ENCODE measurements at regions not wholly inside any gene's neighbourhood (a gene's known extent, or its start where the extent isn't known, plus 50 kb on each side); places are given as distances from the start of the nearest gene placed in this dataset.

DNA sequence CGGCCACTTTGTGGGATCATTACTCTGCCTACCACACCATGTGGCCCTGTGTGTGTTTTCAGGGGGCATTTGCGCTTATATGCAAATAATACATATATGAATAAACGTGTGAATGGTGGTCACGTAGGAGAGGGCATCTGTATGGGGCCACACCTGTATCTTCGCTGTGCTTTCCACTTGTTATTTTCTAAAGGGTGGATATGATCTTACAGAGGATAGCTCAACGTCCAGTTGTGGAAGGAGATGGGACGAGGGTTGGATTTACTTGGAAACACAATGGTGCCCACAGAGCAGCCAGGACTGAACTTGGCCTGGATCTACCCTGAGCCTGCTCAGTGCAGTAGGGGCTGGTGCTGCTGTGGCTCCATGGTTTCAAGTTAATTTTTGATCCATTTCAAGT is 93.3 kb downstream of the YTHDF1 start:
- no peak for TF ChIP-seq RELA (CRISPR knock-in tag; IDR thresholded peaks at IDR 0.05; ENCODE audit: borderline replicate concordance)
- TF ChIP-seq, protein P1, sequence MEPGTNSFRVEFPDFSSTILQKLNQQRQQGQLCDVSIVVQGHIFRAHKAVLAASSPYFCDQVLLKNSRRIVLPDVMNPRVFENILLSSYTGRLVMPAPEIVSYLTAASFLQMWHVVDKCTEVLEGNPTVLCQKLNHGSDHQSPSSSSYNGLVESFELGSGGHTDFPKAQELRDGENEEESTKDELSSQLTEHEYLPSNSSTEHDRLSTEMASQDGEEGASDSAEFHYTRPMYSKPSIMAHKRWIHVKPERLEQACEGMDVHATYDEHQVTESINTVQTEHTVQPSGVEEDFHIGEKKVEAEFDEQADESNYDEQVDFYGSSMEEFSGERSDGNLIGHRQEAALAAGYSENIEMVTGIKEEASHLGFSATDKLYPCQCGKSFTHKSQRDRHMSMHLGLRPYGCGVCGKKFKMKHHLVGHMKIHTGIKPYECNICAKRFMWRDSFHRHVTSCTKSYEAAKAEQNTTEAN (CRISPR knock-in tag; IDR thresholded peaks at IDR 0.05), result no peak
- Mint-ChIP-seq H3K9me3 (no peaks in the 10 kb centered on the region), H3K27me3 (ENCODE audit: low read depth) (no peaks in the 10 kb centered on the region), H3K4me1 (no peaks in the 10 kb centered on the region), H3K4me3 (no peak overlapping the region), H3K36me3 (no peaks in the 10 kb centered on the region), H3K27ac (no peak overlapping the region)
- ATAC-seq, result no peak
- DNase-seq (ENCODE audit: low spot score), result no peak
- CTCF ChIA-PET, result no interaction called here
- POLR2A ChIA-PET, result no interaction called here

DNA sequence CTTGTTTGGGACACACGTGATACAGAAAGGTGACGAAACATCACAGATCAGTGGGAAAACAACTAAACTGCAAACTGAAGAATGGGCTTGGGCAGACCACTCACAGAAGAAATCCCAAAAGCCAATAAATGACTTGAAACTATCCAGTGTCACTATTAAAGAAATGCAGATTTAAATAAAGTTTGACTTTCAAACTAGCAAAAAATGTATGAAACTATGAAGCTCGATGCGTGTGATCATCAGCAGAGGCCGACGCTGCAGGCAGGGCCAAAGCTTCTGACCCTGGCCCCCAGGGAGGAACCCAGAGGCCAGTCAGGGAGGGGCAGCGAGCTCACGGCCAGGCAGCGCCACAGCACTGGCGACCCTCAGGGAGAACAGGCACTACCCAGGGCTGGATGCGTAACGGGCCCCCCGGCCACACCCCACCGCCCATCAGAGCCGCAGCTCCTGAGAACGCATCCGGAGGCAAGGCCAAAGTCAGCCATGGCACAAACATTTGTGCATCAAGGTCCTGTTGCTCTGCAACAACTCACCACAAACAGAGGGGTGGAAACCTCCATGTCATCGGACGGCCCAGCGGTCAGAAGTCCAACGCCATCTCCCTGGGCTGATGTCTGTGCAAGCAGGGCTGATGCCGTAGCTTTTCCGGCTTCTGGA is 94.1 kb downstream of the YTHDF1 start:
- Mint-ChIP-seq H3K27me3 (ENCODE audit: low read depth) (peaks cover 3% of the 10 kb centered on the region; the same call in 1 of the 2 replicates), H3K27ac (no peak overlapping the region), H3K36me3 (no peaks in the 10 kb centered on the region), H3K4me1 (no peaks in the 10 kb centered on the region), H3K4me3 (no peak overlapping the region), H3K9me3 (no peaks in the 10 kb centered on the region)
- DNase-seq (ENCODE audit: low spot score), result peak; percentile 8
- ChIA-PET POLR2A (no interaction called here), CTCF (no interaction called here)
- ATAC-seq, result no peak
- TF ChIP-seq, protein P2, sequence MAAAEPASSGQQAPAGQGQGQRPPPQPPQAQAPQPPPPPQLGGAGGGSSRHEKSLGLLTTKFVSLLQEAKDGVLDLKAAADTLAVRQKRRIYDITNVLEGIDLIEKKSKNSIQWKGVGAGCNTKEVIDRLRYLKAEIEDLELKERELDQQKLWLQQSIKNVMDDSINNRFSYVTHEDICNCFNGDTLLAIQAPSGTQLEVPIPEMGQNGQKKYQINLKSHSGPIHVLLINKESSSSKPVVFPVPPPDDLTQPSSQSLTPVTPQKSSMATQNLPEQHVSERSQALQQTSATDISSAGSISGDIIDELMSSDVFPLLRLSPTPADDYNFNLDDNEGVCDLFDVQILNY (CRISPR knock-in tag; IDR thresholded peaks at IDR 0.05), result no peak

DNA sequence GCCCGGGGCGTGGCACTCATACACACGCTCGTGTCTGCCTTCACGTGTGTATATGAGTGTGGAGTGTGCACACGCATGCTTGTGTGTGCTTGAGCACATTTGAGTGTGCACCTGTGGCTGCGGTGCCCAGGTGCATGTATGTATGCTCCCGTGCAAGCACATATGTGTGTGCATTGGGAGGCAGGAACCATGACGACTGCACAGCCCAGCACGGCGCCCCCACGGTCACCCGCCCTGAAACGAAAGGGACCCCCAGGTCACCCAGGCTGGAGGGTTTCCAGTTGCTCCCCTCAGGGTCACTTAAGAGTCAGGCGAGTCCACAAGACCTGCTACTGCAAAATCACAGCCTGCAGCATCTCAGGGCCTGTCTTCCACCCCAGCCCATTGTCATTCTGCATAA is 94.7 kb downstream of the YTHDF1 start:
- H3K27me3 Mint-ChIP-seq (ENCODE audit: low read depth), result peaks cover 6% of the 10 kb centered on the region
- ChIA-PET POLR2A (no interaction called here), CTCF (no interaction called here)
- H3K27ac Mint-ChIP-seq, result no peak overlapping the region
- DNase-seq (ENCODE audit: low spot score), result no peak
- no peak for TF ChIP-seq FOXP1 (CRISPR knock-in tag; IDR thresholded peaks at IDR 0.05; ENCODE audit: borderline replicate concordance)
- TF ChIP-seq, protein P1 (CRISPR knock-in tag; IDR thresholded peaks at IDR 0.05), result no peak
- no peak for TF ChIP-seq ZNF671 (CRISPR knock-in tag; IDR thresholded peaks at IDR 0.05)
- TF ChIP-seq, protein P3, sequence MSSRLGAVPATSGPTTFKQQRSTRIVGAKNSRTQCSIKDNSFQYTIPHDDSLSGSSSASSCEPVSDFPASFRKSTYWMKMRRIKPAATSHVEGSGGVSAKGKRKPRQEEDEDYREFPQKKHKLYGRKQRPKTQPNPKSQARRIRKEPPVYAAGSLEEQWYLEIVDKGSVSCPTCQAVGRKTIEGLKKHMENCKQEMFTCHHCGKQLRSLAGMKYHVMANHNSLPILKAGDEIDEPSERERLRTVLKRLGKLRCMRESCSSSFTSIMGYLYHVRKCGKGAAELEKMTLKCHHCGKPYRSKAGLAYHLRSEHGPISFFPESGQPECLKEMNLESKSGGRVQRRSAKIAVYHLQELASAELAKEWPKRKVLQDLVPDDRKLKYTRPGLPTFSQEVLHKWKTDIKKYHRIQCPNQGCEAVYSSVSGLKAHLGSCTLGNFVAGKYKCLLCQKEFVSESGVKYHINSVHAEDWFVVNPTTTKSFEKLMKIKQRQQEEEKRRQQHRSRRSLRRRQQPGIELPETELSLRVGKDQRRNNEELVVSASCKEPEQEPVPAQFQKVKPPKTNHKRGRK (CRISPR knock-in tag; IDR thresholded peaks at IDR 0.05; ENCODE audit: borderline replicate concordance), result no peak
- no peak for TF ChIP-seq ZNF423 (CRISPR knock-in tag; IDR thresholded peaks at IDR 0.05)
- TF ChIP-seq JAZF1 (CRISPR knock-in tag; IDR thresholded peaks at IDR 0.05), result no peak
- TF ChIP-seq, protein P4, sequence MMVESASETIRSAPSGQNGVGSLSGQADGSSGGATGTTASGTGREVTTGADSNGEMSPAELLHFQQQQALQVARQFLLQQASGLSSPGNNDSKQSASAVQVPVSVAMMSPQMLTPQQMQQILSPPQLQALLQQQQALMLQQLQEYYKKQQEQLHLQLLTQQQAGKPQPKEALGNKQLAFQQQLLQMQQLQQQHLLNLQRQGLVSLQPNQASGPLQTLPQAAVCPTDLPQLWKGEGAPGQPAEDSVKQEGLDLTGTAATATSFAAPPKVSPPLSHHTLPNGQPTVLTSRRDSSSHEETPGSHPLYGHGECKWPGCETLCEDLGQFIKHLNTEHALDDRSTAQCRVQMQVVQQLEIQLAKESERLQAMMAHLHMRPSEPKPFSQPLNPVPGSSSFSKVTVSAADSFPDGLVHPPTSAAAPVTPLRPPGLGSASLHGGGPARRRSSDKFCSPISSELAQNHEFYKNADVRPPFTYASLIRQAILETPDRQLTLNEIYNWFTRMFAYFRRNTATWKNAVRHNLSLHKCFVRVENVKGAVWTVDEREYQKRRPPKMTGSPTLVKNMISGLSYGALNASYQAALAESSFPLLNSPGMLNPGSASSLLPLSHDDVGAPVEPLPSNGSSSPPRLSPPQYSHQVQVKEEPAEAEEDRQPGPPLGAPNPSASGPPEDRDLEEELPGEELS (CRISPR knock-in tag; IDR thresholded peaks at IDR 0.05), result no peak
- TF ChIP-seq, protein P5, sequence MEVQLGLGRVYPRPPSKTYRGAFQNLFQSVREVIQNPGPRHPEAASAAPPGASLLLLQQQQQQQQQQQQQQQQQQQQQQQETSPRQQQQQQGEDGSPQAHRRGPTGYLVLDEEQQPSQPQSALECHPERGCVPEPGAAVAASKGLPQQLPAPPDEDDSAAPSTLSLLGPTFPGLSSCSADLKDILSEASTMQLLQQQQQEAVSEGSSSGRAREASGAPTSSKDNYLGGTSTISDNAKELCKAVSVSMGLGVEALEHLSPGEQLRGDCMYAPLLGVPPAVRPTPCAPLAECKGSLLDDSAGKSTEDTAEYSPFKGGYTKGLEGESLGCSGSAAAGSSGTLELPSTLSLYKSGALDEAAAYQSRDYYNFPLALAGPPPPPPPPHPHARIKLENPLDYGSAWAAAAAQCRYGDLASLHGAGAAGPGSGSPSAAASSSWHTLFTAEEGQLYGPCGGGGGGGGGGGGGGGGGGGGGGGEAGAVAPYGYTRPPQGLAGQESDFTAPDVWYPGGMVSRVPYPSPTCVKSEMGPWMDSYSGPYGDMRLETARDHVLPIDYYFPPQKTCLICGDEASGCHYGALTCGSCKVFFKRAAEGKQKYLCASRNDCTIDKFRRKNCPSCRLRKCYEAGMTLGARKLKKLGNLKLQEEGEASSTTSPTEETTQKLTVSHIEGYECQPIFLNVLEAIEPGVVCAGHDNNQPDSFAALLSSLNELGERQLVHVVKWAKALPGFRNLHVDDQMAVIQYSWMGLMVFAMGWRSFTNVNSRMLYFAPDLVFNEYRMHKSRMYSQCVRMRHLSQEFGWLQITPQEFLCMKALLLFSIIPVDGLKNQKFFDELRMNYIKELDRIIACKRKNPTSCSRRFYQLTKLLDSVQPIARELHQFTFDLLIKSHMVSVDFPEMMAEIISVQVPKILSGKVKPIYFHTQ (CRISPR knock-in tag; IDR thresholded peaks at IDR 0.05), result no peak
- no peak for TF ChIP-seq CREB1 (CRISPR knock-in tag; IDR thresholded peaks at IDR 0.05)
- no peak for TF ChIP-seq CBFB (CRISPR knock-in tag; IDR thresholded peaks at IDR 0.05; ENCODE audit: low read depth)
- TF ChIP-seq, protein P6, sequence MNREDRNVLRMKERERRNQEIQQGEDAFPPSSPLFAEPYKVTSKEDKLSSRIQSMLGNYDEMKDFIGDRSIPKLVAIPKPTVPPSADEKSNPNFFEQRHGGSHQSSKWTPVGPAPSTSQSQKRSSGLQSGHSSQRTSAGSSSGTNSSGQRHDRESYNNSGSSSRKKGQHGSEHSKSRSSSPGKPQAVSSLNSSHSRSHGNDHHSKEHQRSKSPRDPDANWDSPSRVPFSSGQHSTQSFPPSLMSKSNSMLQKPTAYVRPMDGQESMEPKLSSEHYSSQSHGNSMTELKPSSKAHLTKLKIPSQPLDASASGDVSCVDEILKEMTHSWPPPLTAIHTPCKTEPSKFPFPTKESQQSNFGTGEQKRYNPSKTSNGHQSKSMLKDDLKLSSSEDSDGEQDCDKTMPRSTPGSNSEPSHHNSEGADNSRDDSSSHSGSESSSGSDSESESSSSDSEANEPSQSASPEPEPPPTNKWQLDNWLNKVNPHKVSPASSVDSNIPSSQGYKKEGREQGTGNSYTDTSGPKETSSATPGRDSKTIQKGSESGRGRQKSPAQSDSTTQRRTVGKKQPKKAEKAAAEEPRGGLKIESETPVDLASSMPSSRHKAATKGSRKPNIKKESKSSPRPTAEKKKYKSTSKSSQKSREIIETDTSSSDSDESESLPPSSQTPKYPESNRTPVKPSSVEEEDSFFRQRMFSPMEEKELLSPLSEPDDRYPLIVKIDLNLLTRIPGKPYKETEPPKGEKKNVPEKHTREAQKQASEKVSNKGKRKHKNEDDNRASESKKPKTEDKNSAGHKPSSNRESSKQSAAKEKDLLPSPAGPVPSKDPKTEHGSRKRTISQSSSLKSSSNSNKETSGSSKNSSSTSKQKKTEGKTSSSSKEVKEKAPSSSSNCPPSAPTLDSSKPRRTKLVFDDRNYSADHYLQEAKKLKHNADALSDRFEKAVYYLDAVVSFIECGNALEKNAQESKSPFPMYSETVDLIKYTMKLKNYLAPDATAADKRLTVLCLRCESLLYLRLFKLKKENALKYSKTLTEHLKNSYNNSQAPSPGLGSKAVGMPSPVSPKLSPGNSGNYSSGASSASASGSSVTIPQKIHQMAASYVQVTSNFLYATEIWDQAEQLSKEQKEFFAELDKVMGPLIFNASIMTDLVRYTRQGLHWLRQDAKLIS (CRISPR knock-in tag; IDR thresholded peaks at IDR 0.05; ENCODE audit: borderline replicate concordance), result no peak
- no peak for TF ChIP-seq EMX1 (CRISPR knock-in tag; IDR thresholded peaks at IDR 0.05)
- TF ChIP-seq, protein P7, sequence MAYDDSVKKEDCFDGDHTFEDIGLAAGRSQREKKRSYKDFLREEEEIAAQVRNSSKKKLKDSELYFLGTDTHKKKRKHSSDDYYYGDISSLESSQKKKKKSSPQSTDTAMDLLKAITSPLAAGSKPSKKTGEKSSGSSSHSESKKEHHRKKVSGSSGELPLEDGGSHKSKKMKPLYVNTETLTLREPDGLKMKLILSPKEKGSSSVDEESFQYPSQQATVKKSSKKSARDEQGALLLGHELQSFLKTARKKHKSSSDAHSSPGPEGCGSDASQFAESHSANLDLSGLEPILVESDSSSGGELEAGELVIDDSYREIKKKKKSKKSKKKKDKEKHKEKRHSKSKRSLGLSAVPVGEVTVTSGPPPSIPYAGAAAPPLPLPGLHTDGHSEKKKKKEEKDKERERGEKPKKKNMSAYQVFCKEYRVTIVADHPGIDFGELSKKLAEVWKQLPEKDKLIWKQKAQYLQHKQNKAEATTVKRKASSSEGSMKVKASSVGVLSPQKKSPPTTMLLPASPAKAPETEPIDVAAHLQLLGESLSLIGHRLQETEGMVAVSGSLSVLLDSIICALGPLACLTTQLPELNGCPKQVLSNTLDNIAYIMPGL (CRISPR knock-in tag; IDR thresholded peaks at IDR 0.05), result no peak
- no peaks in the 10 kb centered on the region for H3K36me3 Mint-ChIP-seq
- H3K9me3 Mint-ChIP-seq, result no peaks in the 10 kb centered on the region
- H3K4me1 Mint-ChIP-seq, result no peaks in the 10 kb centered on the region
- no peak for ATAC-seq
- H3K4me3 Mint-ChIP-seq, result no peak overlapping the region

Measured in WTC11 (cell line).